HG02610 (cell line): ENCODE measurements at regions not wholly inside any gene's neighbourhood (a gene's known extent, or its start where the extent isn't known, plus 50 kb on each side); places are given as distances from the start of the nearest gene placed in this dataset.
"Not testable (repeated sequence)": the region's sequence is repeated elsewhere in the genome, so short reads cannot be mapped to it uniquely, and the experiment has no call there.

Experiments used
- ATAC-seq: cut with Tn5 transposase; IDR thresholded peaks from one replicate; pipeline ENCODE4 v1.9.1; 2021; ENCODE audit warnings: mild to moderate bottlenecking, moderate library complexity; ENCODE audit not compliant: unreplicated experiment

- no peak for ATAC-seq
Measured at GRCh38 chr1:83060651-83061390, 938.1 kb downstream of the TTLL7 start.

GRCh38 chr1:83060221-83060620, 938.7 kb downstream of the TTLL7 start:
- ATAC-seq: no peak

- ATAC-seq: no peak
Measured at GRCh38 chr1:83058327-83058726, 940.6 kb downstream of the TTLL7 start.

GRCh38 chr1:83055391-83056170, 943.4 kb downstream of the TTLL7 start:
- ATAC-seq: no peak

GRCh38 chr1:83053446-83053845, 945.5 kb downstream of the TTLL7 start:
- ATAC-seq: no peak

GRCh38 chr1:83052865-83053264, 946.1 kb downstream of the TTLL7 start:
- ATAC-seq: no peak

- ATAC-seq: not testable (repeated sequence)
Measured at GRCh38 chr1:83051053-83051452, 947.9 kb downstream of the TTLL7 start.

- ATAC-seq: no peak
Measured at GRCh38 chr1:83043244-83043643, 955.7 kb downstream of the TTLL7 start.

GRCh38 chr1:83039091-83039490, 959.8 kb downstream of the TTLL7 start:
- ATAC-seq: not testable (repeated sequence)

GRCh38 chr1:83034851-83035250, 964.1 kb downstream of the TTLL7 start:
- no peak for ATAC-seq

GRCh38 chr1:83033682-83034081, 965.2 kb downstream of the TTLL7 start:
- ATAC-seq: no peak

GRCh38 chr1:83029916-83030315, 969.0 kb downstream of the TTLL7 start:
- no peak for ATAC-seq

GRCh38 chr1:83029050-83029449, 969.9 kb downstream of the TTLL7 start:
- no peak for ATAC-seq

- no peak for ATAC-seq
Measured at GRCh38 chr1:83028467-83028866, 970.5 kb downstream of the TTLL7 start.

- ATAC-seq: no peak
Measured at GRCh38 chr1:83027511-83027910, 971.4 kb downstream of the TTLL7 start.

GRCh38 chr1:83026745-83027144, 972.2 kb downstream of the TTLL7 start:
- no peak for ATAC-seq

- ATAC-seq: no peak
Measured at GRCh38 chr1:83024251-83024767, 974.6 kb downstream of the TTLL7 start.

GRCh38 chr1:83023212-83023611, 975.7 kb downstream of the TTLL7 start:
- no peak for ATAC-seq

- no peak for ATAC-seq
Measured at GRCh38 chr1:83022206-83022605, 976.7 kb downstream of the TTLL7 start.

GRCh38 chr1:83017701-83018100, 981.2 kb downstream of the TTLL7 start:
- ATAC-seq: no peak

GRCh38 chr1:83017276-83017675, 981.7 kb downstream of the TTLL7 start:
- ATAC-seq: no peak

- ATAC-seq: no peak
Measured at GRCh38 chr1:83016354-83016849, 982.5 kb downstream of the TTLL7 start.
